GM12878 (cell line): ENCODE measurements at regions not wholly inside any gene's neighbourhood (a gene's known extent, or its start where the extent isn't known, plus 50 kb on each side); places are given as distances from the start of the nearest gene placed in this dataset.

Experiments
- ATAC-seq: fragments of 200-7000 bp; cut with Tn5 transposase; 3 replicates; pipeline ENCODE4 v1.9.1; 2020; ENCODE audit warnings: mild to moderate bottlenecking, moderate library complexity
- BruUV-seq: library from RNA; stranded (reverse); fragments of 400-500 nt; replicated peaks from 2 replicates; lab custom pipeline; 2021; lab: Mats Ljungman, UMichigan
- CTCF ChIA-PET: fragments of 300-600 bp; sonication (Branson Sonifier 250); formaldehyde crosslinking; extraction: SDS; loops from one replicate; lab custom pipeline; 2021; ENCODE audit warnings: inconsistent platforms; lab: Yijun Ruan, JAX
- POLR2A ChIA-PET: fragments of 350-600 bp; formaldehyde crosslinking; extraction: SDS; loops from one replicate; lab custom pipeline; 2021; ENCODE audit warnings: inconsistent platforms; lab: Charles Lee
- RAD21 ChIA-PET: fragments of 300-600 bp; sonication (Branson Sonifier 250); formaldehyde crosslinking; loops from one replicate; lab custom pipeline; 2023; ENCODE audit warnings: antibody characterized with exemption; ENCODE audit not compliant: unreplicated experiment; lab: Charles Lee
- SMC1A ChIA-PET: fragments of 300-600 bp; sonication (Branson Sonifier 250); formaldehyde crosslinking; loops from one replicate; lab custom pipeline; 2023; ENCODE audit not compliant: unreplicated experiment, uncharacterized antibody; lab: Charles Lee
- DNase-seq: peaks from one replicate; pipeline ENCODE4 v3.0.0-alpha.2; 2011; ENCODE audit warnings: low read depth, low spot score
- FAIRE-seq: peaks from 3 replicates; lab custom pipeline; 2011; peaks lifted over from hg19 to GRCh38; lab: Jason Lieb, UNC
- H2AFZ ChIP-seq: 2 replicates; pipeline ENCODE4 v1.6.0; 2011; ENCODE audit warnings: low read depth, low read length, control low read depth; ENCODE audit not compliant: control insufficient read depth
- H3K27ac ChIP-seq: 2 replicates; pipeline ENCODE4 v1.5.1; 2011; ENCODE audit warnings: control low read depth; ENCODE audit not compliant: control insufficient read depth, insufficient read depth
- H3K27me3 ChIP-seq, 2 experiments: replicated peaks in 1 of 2; 2 replicates each; pipeline versions ENCODE4 v1.6.0 to v1.6.1; 2011; ENCODE audit warnings: low read length in 1 of 2; ENCODE audit not compliant: control insufficient read depth in 2 of 2, insufficient read depth in 2 of 2
- H3K36me3 ChIP-seq, 2 experiments: 2 replicates each; pipeline ENCODE4 v1.5.1; 2011; ENCODE audit warnings: low read length in 1 of 2; ENCODE audit not compliant: control insufficient read depth in 2 of 2, insufficient read depth in 2 of 2
- H3K4me1 ChIP-seq: 2 replicates; pipeline ENCODE4 v1.6.1; 2011; ENCODE audit warnings: mild to moderate bottlenecking, low read length, moderate library complexity, mixed read lengths; ENCODE audit not compliant: control insufficient read depth, insufficient read depth
- H3K4me2 ChIP-seq: 2 replicates; pipeline ENCODE4 v1.6.0; 2011; ENCODE audit warnings: control low read depth; ENCODE audit not compliant: control insufficient read depth, insufficient read depth
- H3K4me3 ChIP-seq: fragments of 200-600 bp; sonication (generic); 2 replicates; pipeline ENCODE4 v1.5.1; 2016
- H3K79me2 ChIP-seq: 2 replicates; pipeline ENCODE4 v1.6.0; 2011; ENCODE audit warnings: low read length; ENCODE audit not compliant: control insufficient read depth, insufficient read depth
- H3K9ac ChIP-seq: 2 replicates; pipeline ENCODE4 v1.8.0; 2011; ENCODE audit warnings: low read length, control low read depth, mixed read lengths; ENCODE audit not compliant: control insufficient read depth, insufficient read depth
- H3K9me3 ChIP-seq: replicated peaks from 3 replicates; pipeline ENCODE4 v1.5.1; 2011; ENCODE audit warnings: mild to moderate bottlenecking, low read length; ENCODE audit not compliant: control insufficient read depth, insufficient read depth
- H4K20me1 ChIP-seq: 2 replicates; pipeline ENCODE4 v1.6.0; 2011; ENCODE audit not compliant: control insufficient read depth, insufficient read depth
- ATF7 ChIP-seq: fragments of 450-650 bp; IDR thresholded peaks from 2 replicates; pipeline ENCODE4 v1.6.1; 2016; ENCODE audit warnings: low read depth, mild to moderate bottlenecking
- E2F4 ChIP-seq: IDR thresholded peaks from 2 replicates; pipeline ENCODE4 v1.6.1; 2012; ENCODE audit warnings: low read depth, low read length, improper control_type of control experiment
- GABPA ChIP-seq: IDR thresholded peaks from 2 replicates; pipeline ENCODE4 v1.6.1; 2014; ENCODE audit warnings: antibody characterized with exemption, low read depth, mild to moderate bottlenecking, inconsistent platforms
- HDAC6 ChIP-seq: fragments of 200-600 bp; sonication (generic); IDR thresholded peaks from one replicate; pipeline ENCODE4 v1.8.0; 2017; ENCODE audit warnings: antibody characterized with exemption; ENCODE audit not compliant: unreplicated experiment
- LARP7 ChIP-seq: fragments of 450-650 bp; IDR thresholded peaks from 2 replicates; pipeline ENCODE4 v1.6.1; 2017; ENCODE audit warnings: mild to moderate bottlenecking
- NR2F1 ChIP-seq: fragments of 450-650 bp; conservative IDR thresholded peaks from 2 replicates; pipeline ENCODE4 v1.6.1; 2017; ENCODE audit warnings: mild to moderate bottlenecking
- POLR2AphosphoS5 ChIP-seq: IDR thresholded peaks from 2 replicates; pipeline ENCODE4 v1.6.1; 2011; ENCODE audit warnings: mild to moderate bottlenecking, low read length, inconsistent platforms
- RFX5 ChIP-seq: IDR thresholded peaks from 2 replicates; pipeline ENCODE4 v1.6.1; 2011; ENCODE audit warnings: low read depth, low read length, improper control_type of control experiment
- RUNX3 ChIP-seq: IDR thresholded peaks from 2 replicates; pipeline ENCODE4 v1.6.1; 2012; ENCODE audit warnings: low read length, inconsistent platforms
- SMAD5 ChIP-seq: IDR thresholded peaks from 2 replicates; pipeline ENCODE4 v1.6.1; 2016; ENCODE audit warnings: antibody characterized with exemption, low read depth
- STAT3 ChIP-seq: IDR thresholded peaks from 2 replicates; pipeline ENCODE4 v1.6.1; 2011; ENCODE audit warnings: low read depth, low read length, improper control_type of control experiment
- TCF3 ChIP-seq: IDR thresholded peaks from 2 replicates; pipeline ENCODE4 v1.6.1; 2012; ENCODE audit warnings: low read depth, mild to moderate bottlenecking, low read length, borderline replicate concordance; ENCODE audit not compliant: insufficient read depth
- WGBS: methylation state at CpG from one replicate; pipeline ENCODE4 v1.1.6; 2016; ENCODE audit warnings: low lambda C conversion rate; ENCODE audit not compliant: insufficient replicate concordance, insufficient coverage; ENCODE audit errors: missing lambda C conversion rate; 5-methylcytosine and 5-hydroxymethylcytosine counted together
- in situ Hi-C: fragments of 300-500 bp; cut with MboI; formaldehyde crosslinking; loops from 9 replicates; pipeline ENCODE4 v1.14.3; 2018; ENCODE audit warnings: mixed read lengths
- intact Hi-C: fragments of 100-400 bp; cut with micrococcal nuclease; formaldehyde crosslinking; loops from one replicate; pipeline ENCODE4 v1.14.2; 2022; ENCODE audit not compliant: unreplicated experiment
- TF ChIP-seq, protein P1 (sequence below): IDR thresholded peaks from 2 replicates; pipeline ENCODE4 v1.6.1; 2012; ENCODE audit warnings: low read length, inconsistent platforms
- TF ChIP-seq, protein P2 (sequence below): IDR thresholded peaks from 2 replicates; pipeline ENCODE4 v1.6.1; 2012; ENCODE audit warnings: mild to moderate bottlenecking, low read depth, low read length

GRCh38 chr2:21757805-21758430, 634.1 kb downstream of the TDRD15 start:
- H4K20me1 ChIP-seq = no peaks in the 10 kb centered on the region
- H3K36me3 ChIP-seq = no peaks in the 10 kb centered on the region
- H3K9me3 ChIP-seq = no peaks in the 10 kb centered on the region
- no peaks in the 10 kb centered on the region for H3K79me2 ChIP-seq
- BruUV-seq = no TSS peak
- ATAC-seq (no peak), DNase-seq (no peak), FAIRE-seq (no peak)
- H2AFZ ChIP-seq = no peak overlapping the region
- TF ChIP-seq, protein P1, sequence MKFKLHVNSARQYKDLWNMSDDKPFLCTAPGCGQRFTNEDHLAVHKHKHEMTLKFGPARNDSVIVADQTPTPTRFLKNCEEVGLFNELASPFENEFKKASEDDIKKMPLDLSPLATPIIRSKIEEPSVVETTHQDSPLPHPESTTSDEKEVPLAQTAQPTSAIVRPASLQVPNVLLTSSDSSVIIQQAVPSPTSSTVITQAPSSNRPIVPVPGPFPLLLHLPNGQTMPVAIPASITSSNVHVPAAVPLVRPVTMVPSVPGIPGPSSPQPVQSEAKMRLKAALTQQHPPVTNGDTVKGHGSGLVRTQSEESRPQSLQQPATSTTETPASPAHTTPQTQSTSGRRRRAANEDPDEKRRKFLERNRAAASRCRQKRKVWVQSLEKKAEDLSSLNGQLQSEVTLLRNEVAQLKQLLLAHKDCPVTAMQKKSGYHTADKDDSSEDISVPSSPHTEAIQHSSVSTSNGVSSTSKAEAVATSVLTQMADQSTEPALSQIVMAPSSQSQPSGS = no peak
- TF ChIP-seq POLR2AphosphoS5 = no peak
- no peak for TF ChIP-seq NR2F1
- no peak for TF ChIP-seq GABPA
- TF ChIP-seq STAT3 = no peak
- no peak for TF ChIP-seq RUNX3
- no peak for TF ChIP-seq ATF7
- TF ChIP-seq LARP7 = no peak
- no peak for TF ChIP-seq E2F4
- TF ChIP-seq SMAD5 = no peak
- TF ChIP-seq, protein P2, sequence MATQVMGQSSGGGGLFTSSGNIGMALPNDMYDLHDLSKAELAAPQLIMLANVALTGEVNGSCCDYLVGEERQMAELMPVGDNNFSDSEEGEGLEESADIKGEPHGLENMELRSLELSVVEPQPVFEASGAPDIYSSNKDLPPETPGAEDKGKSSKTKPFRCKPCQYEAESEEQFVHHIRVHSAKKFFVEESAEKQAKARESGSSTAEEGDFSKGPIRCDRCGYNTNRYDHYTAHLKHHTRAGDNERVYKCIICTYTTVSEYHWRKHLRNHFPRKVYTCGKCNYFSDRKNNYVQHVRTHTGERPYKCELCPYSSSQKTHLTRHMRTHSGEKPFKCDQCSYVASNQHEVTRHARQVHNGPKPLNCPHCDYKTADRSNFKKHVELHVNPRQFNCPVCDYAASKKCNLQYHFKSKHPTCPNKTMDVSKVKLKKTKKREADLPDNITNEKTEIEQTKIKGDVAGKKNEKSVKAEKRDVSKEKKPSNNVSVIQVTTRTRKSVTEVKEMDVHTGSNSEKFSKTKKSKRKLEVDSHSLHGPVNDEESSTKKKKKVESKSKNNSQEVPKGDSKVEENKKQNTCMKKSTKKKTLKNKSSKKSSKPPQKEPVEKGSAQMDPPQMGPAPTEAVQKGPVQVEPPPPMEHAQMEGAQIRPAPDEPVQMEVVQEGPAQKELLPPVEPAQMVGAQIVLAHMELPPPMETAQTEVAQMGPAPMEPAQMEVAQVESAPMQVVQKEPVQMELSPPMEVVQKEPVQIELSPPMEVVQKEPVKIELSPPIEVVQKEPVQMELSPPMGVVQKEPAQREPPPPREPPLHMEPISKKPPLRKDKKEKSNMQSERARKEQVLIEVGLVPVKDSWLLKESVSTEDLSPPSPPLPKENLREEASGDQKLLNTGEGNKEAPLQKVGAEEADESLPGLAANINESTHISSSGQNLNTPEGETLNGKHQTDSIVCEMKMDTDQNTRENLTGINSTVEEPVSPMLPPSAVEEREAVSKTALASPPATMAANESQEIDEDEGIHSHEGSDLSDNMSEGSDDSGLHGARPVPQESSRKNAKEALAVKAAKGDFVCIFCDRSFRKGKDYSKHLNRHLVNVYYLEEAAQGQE = no peak
- TF ChIP-seq TCF3 = no peak
- no peak for TF ChIP-seq RFX5
- TF ChIP-seq HDAC6 = no peak
- H3K27ac ChIP-seq = no peak overlapping the region
- in situ Hi-C loops (no loop called here), intact Hi-C loops (no loop called here)
- WGBS = 28% methylated on average over 11 of the region's 11 CpGs
- H3K4me2 ChIP-seq = no peak overlapping the region
- H3K27me3 ChIP-seq = no peaks in the 10 kb centered on the region
- no peak overlapping the region for H3K4me3 ChIP-seq
- ChIA-PET RAD21 (no interaction called here), SMC1A (no interaction called here), POLR2A (no interaction called here), CTCF (no interaction called here)
- H3K4me1 ChIP-seq = no peaks in the 10 kb centered on the region
- H3K9ac ChIP-seq = no peak overlapping the region
